Transverse colon (tissue), 3 donors: ENCODE measurements at regions not wholly inside any gene's neighbourhood (a gene's known extent, or its start where the extent isn't known, plus 50 kb on each side); places are given as distances from the start of the nearest gene placed in this dataset.

Experiments used
- CTCF ChIP-seq, 5 experiments: fragments of 200-600 bp in 3 of 5; fragments of 450-650 bp in 2 of 5; sonication (generic) in 3 of 5; IDR thresholded peaks; 1 replicate in 2 of 5; 2 replicates in 3 of 5; pipeline ENCODE4 v1.5.1; 2016 to 2017; ENCODE audit warnings: antibody characterized with exemption in 5 of 5, inconsistent platforms in 3 of 5, mild to moderate bottlenecking in 2 of 5, moderate library complexity in 1 of 5
- EP300 ChIP-seq: sonication (generic); formaldehyde crosslinking; IDR thresholded peaks from one replicate; pipeline ENCODE4 v1.6.1; 2017; ENCODE audit warnings: antibody characterized with exemption, low read depth

GRCh38 chr12:46675736-46676135, 150.1 kb downstream of the SLC38A4 start:
- TF ChIP-seq EP300 = no peak
- peak; percentile 66 to 81 (median 70) for TF ChIP-seq CTCF (IDR thresholded peaks at IDR 0.05)
